HL-60 (cell line): ENCODE measurements at regions not wholly inside any gene's neighbourhood (a gene's known extent, or its start where the extent isn't known, plus 50 kb on each side); places are given as distances from the start of the nearest gene placed in this dataset.
A peak's percentile ranks its signal among the peaks of the same experiment; 100 is the strongest.

Experiments
- DNase-seq, 2 experiments: peaks; one replicate each; pipeline ENCODE4 v3.0.0-alpha.2; 2010 to 2020; ENCODE audit warnings: low read depth in 1 of 2, low spot score in 1 of 2
- H3K27ac ChIP-seq: fragments of 250-450 bp; sonication (Bioruptor Pico); replicated peaks from 2 replicates; pipeline ENCODE4 v1.5.1; 2020; ENCODE audit warnings: mild to moderate bottlenecking, moderate library complexity
- H3K27me3 ChIP-seq: fragments of 250-450 bp; sonication (Bioruptor Pico); 2 replicates; pipeline ENCODE4 v1.5.1; 2021; ENCODE audit warnings: mild to moderate bottlenecking, moderate library complexity; ENCODE audit not compliant: insufficient read depth, poor library complexity, severe bottlenecking
- H3K4me3 ChIP-seq: replicated peaks from 2 replicates; pipeline ENCODE4 v1.5.1; 2011; ENCODE audit warnings: mild to moderate bottlenecking, control low read depth, low read length; ENCODE audit not compliant: insufficient read depth
- CTCF ChIP-seq: IDR thresholded peaks from one replicate; pipeline ENCODE4 v1.5.1; 2011; ENCODE audit warnings: low read length, control low read depth, inconsistent platforms; ENCODE audit not compliant: insufficient read depth
- GABPA ChIP-seq: IDR thresholded peaks from 2 replicates; pipeline ENCODE4 v1.6.1; 2012; ENCODE audit warnings: low read depth
- POLR2AphosphoS5 ChIP-seq: IDR thresholded peaks from 2 replicates; pipeline ENCODE4 v1.6.1; 2012; ENCODE audit warnings: low read depth
- REST ChIP-seq: IDR thresholded peaks from 2 replicates; pipeline ENCODE4 v1.6.1; 2012; ENCODE audit warnings: low read depth; ENCODE audit not compliant: insufficient replicate concordance
- SPI1 ChIP-seq: IDR thresholded peaks from 2 replicates; pipeline ENCODE4 v1.6.1; 2012; ENCODE audit warnings: low read depth, mild to moderate bottlenecking, borderline replicate concordance

- TF ChIP-seq POLR2AphosphoS5 (no peak), CTCF (no peak), SPI1 (no peak), GABPA (no peak), REST (no peak)
- Histone ChIP-seq H3K27me3 (peaks cover 5% of the 10 kb centered on the region), H3K27ac (no peak overlapping the region), H3K4me3 (no peak overlapping the region)
- no peak for DNase-seq
Observed at GRCh38 chr2:176963568-176964287, 248.9 kb upstream of the HNRNPA3 start.

GRCh38 chr2:176967911-176968450, 244.6 kb upstream of the HNRNPA3 start:
- TF ChIP-seq REST: no peak
- no peak for TF ChIP-seq GABPA
- no peak for TF ChIP-seq SPI1
- no peak for TF ChIP-seq POLR2AphosphoS5
- TF ChIP-seq CTCF: no peak
- peak in 1 of 2 experiments; percentile 38 for DNase-seq
- Histone ChIP-seq H3K4me3 (no peak overlapping the region), H3K27ac (no peak overlapping the region), H3K27me3 (peaks cover 2% of the 10 kb centered on the region)

- no peak overlapping the region for H3K27ac ChIP-seq
- no peak overlapping the region for H3K4me3 ChIP-seq
- no peak for DNase-seq
- peaks cover 4% of the 10 kb centered on the region for H3K27me3 ChIP-seq
- TF ChIP-seq REST: no peak
- no peak for TF ChIP-seq POLR2AphosphoS5
- TF ChIP-seq GABPA: no peak
- no peak for TF ChIP-seq CTCF
- no peak for TF ChIP-seq SPI1
Observed at GRCh38 chr2:176969642-176970359, 242.8 kb upstream of the HNRNPA3 start.
